HEK293 (cell line): ENCODE measurements at regions not wholly inside any gene's neighbourhood (a gene's known extent, or its start where the extent isn't known, plus 50 kb on each side); places are given as distances from the start of the nearest gene placed in this dataset.

Experiments used
- REPIN1 ChIP-seq: fragments of 450-650 bp; formaldehyde crosslinking; IDR thresholded peaks from 2 replicates; pipeline ENCODE4 v1.5.1; 2017; ENCODE audit warnings: missing biosample characterization, missing genetic modification characterization, low read depth
- ZNF138 ChIP-seq: fragments of 450-650 bp; formaldehyde crosslinking; IDR thresholded peaks from 2 replicates; pipeline ENCODE4 v1.5.1; 2016; ENCODE audit warnings: missing biosample characterization, missing genetic modification characterization, borderline replicate concordance

GRCh38 chr3:43867436-43868072 lies 176.8 kb downstream of the ABHD5 start:
- TF ChIP-seq ZNF138 (tag by site-specific recombination) (no peak), REPIN1 (tag by site-specific recombination) (no peak)
